ENCODE measurements at regions not wholly inside any gene's neighbourhood (a gene's known extent, or its start where the extent isn't known, plus 50 kb on each side); places are given as distances from the start of the nearest gene placed in this dataset.

GRCh38 chr9:82543726-82544125, 519.2 kb downstream of the RASEF start:
- ChIA-PET CTCF (interaction anchor here (0.6 to 0.7 kb wide), 2 partner anchors 31 to 857 kb away, joined by 3 read pairs; no protein-coding TSS in a partner anchor), POLR2A (no interaction called here)
- no peaks in the 10 kb centered on the region for H3K9me3 ChIP-seq (ENCODE audit: control insufficient read depth, insufficient read depth, low read depth, low read length)

GRCh38 chr9:82546136-82546535, 516.8 kb downstream of the RASEF start:
- Histone ChIP-seq H3K36me3 (ENCODE audit: control insufficient read depth in 2 of 2, insufficient read depth in 1 of 2, low read length in 2 of 2) (no peaks in the 10 kb centered on the region), H3K4me1 (ENCODE audit: control insufficient read depth, insufficient read depth, low read length) (no peaks in the 10 kb centered on the region; the same call in 1 of the 2 replicates), H3K4me3 (ENCODE audit: low read depth, low read length) (no peak overlapping the region), H3K9me3 (ENCODE audit: control insufficient read depth, insufficient read depth, low read depth, low read length) (no peaks in the 10 kb centered on the region), H3K27ac (ENCODE audit: extremely low read depth, low read depth, low read length) (no peak overlapping the region)
- ChIA-PET CTCF (interaction anchor here (1.1 kb wide), 1 partner anchor 74 kb away, joined by 3 read pairs; no protein-coding TSS in a partner anchor), POLR2A (no interaction called here)
- TF ChIP-seq ZNF76 (tag by site-specific recombination; IDR thresholded peaks at IDR 0.05; ENCODE audit: borderline replicate concordance, low read depth) (no peak), ZFP37 (tag by site-specific recombination; IDR thresholded peaks at IDR 0.05) (no peak), ZNF214 (tag by site-specific recombination; IDR thresholded peaks at IDR 0.05; ENCODE audit: borderline replicate concordance) (no peak), ZNF146 (tag by site-specific recombination; IDR thresholded peaks at IDR 0.05) (no peak), ZSCAN4 (tag by site-specific recombination; IDR thresholded peaks at IDR 0.05) (no peak), ZNF623 (tag by site-specific recombination; IDR thresholded peaks at IDR 0.05) (no peak), ZNF791 (tag by site-specific recombination; IDR thresholded peaks at IDR 0.05) (no peak), ZNF223 (tag by site-specific recombination; IDR thresholded peaks at IDR 0.05) (no peak), ZBTB1 (tag by site-specific recombination; IDR thresholded peaks at IDR 0.05) (no peak), INSM2 (tag by site-specific recombination; IDR thresholded peaks at IDR 0.05) (no peak), SALL2 (tag by site-specific recombination; IDR thresholded peaks at IDR 0.05; ENCODE audit: borderline replicate concordance) (no peak), REPIN1 (tag by site-specific recombination; IDR thresholded peaks at IDR 0.05; ENCODE audit: low read depth) (no peak), KLF10 (tag by site-specific recombination; IDR thresholded peaks at IDR 0.05) (no peak)

More at GRCh38 chr9:82543726-82544125, 519.2 kb downstream of the RASEF start:
- Histone ChIP-seq H3K4me3 (ENCODE audit: low read depth, low read length) (no peak overlapping the region), H3K36me3 (ENCODE audit: control insufficient read depth in 2 of 2, insufficient read depth in 1 of 2, low read length in 2 of 2) (no peaks in the 10 kb centered on the region), H3K4me1 (ENCODE audit: control insufficient read depth, insufficient read depth, low read length) (no peaks in the 10 kb centered on the region; the same call in 1 of the 2 replicates), H3K27ac (ENCODE audit: extremely low read depth, low read depth, low read length) (no peak overlapping the region)
- no peak for TF ChIP-seq ZNF354C (tag by site-specific recombination; IDR thresholded peaks at IDR 0.05; ENCODE audit: borderline replicate concordance, low read depth)
- TF ChIP-seq ZXDB (tag by site-specific recombination; IDR thresholded peaks at IDR 0.05): no peak
- no peak for TF ChIP-seq ZNF626 (tag by site-specific recombination; IDR thresholded peaks at IDR 0.05)
- no peak for TF ChIP-seq TRIM28 (IDR thresholded peaks at IDR 0.05; ENCODE audit: borderline replicate concordance, low read length)
- TF ChIP-seq INSM2 (tag by site-specific recombination; IDR thresholded peaks at IDR 0.05): no peak
- TF ChIP-seq, protein P1, sequence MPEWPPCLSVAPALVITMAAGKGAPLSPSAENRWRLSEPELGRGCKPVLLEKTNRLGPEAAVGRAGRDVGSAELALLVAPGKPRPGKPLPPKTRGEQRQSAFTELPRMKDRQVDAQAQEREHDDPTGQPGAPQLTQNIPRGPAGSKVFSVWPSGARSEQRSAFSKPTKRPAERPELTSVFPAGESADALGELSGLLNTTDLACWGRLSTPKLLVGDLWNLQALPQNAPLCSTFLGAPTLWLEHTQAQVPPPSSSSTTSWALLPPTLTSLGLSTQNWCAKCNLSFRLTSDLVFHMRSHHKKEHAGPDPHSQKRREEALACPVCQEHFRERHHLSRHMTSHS (tag by site-specific recombination; IDR thresholded peaks at IDR 0.05): no peak
- TF ChIP-seq ZNF549 (tag by site-specific recombination; IDR thresholded peaks at IDR 0.05): no peak
- TF ChIP-seq SP7 (tag by site-specific recombination; IDR thresholded peaks at IDR 0.05): no peak
- no peak for TF ChIP-seq ZNF658 (tag by site-specific recombination; IDR thresholded peaks at IDR 0.05)
- no peak for TF ChIP-seq ZNF510 (tag by site-specific recombination; IDR thresholded peaks at IDR 0.05; ENCODE audit: insufficient replicate concordance)
- TF ChIP-seq ZEB2 (tag by site-specific recombination; IDR thresholded peaks at IDR 0.05): no peak
- no peak for TF ChIP-seq ZBTB7A (tag by site-specific recombination; IDR thresholded peaks at IDR 0.05; ENCODE audit: low read depth)
- no peak for TF ChIP-seq ZNF214 (tag by site-specific recombination; IDR thresholded peaks at IDR 0.05; ENCODE audit: borderline replicate concordance)
- TF ChIP-seq ZNF146 (tag by site-specific recombination; IDR thresholded peaks at IDR 0.05): no peak
- TF ChIP-seq, protein P2, sequence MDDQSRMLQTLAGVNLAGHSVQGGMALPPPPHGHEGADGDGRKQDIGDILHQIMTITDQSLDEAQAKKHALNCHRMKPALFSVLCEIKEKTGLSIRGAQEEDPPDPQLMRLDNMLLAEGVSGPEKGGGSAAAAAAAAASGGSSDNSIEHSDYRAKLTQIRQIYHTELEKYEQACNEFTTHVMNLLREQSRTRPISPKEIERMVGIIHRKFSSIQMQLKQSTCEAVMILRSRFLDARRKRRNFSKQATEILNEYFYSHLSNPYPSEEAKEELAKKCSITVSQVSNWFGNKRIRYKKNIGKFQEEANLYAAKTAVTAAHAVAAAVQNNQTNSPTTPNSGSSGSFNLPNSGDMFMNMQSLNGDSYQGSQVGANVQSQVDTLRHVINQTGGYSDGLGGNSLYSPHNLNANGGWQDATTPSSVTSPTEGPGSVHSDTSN (CRISPR knock-in tag; IDR thresholded peaks at IDR 0.05): no peak
- TF ChIP-seq ZNF311 (tag by site-specific recombination; IDR thresholded peaks at IDR 0.05; ENCODE audit: borderline replicate concordance): no peak
